ENCODE measurements at regions not wholly inside any gene's neighbourhood (a gene's known extent, or its start where the extent isn't known, plus 50 kb on each side); places are given as distances from the start of the nearest gene placed in this dataset.

GRCh38 chr18:44518666-44519065 lies 162.0 kb upstream of the SETBP1 start:
- intact Hi-C loops (cut with micrococcal nuclease), result no loop called here

- intact Hi-C loops (cut with micrococcal nuclease), result no loop called here
Observed at GRCh38 chr18:44520981-44521667, 159.6 kb upstream of the SETBP1 start.

- intact Hi-C loops (cut with micrococcal nuclease), result no loop called here
Observed at GRCh38 chr18:44521668-44522022, 159.0 kb upstream of the SETBP1 start.

- intact Hi-C loops (cut with micrococcal nuclease), result no loop called here
Observed at GRCh38 chr18:44526705-44527415, 153.8 kb upstream of the SETBP1 start.

- intact Hi-C loops (cut with micrococcal nuclease), result no loop called here
Observed at GRCh38 chr18:44533071-44533470, 147.6 kb upstream of the SETBP1 start.

- intact Hi-C loops (cut with micrococcal nuclease), result no loop called here
Observed at GRCh38 chr18:44536046-44536445, 144.6 kb upstream of the SETBP1 start.

GRCh38 chr18:44536619-44537018 lies 144.1 kb upstream of the SETBP1 start:
- intact Hi-C loops (cut with micrococcal nuclease), result no loop called here

GRCh38 chr18:44537526-44537925 lies 143.2 kb upstream of the SETBP1 start:
- intact Hi-C loops (cut with micrococcal nuclease), result no loop called here

GRCh38 chr18:44539926-44540325 lies 140.8 kb upstream of the SETBP1 start:
- intact Hi-C loops (cut with micrococcal nuclease), result loop anchor here (5.0 kb wide), 1 partner anchor 38 kb away; no protein-coding TSS in a partner anchor

- intact Hi-C loops (cut with micrococcal nuclease), result loop anchor here (5.0 kb wide), 1 partner anchor 39 kb away; no protein-coding TSS in a partner anchor
Observed at GRCh38 chr18:44541159-44541558, 139.5 kb upstream of the SETBP1 start.

- intact Hi-C loops (cut with micrococcal nuclease), result loop anchor here (5.0 kb wide), 1 partner anchor 39 kb away; no protein-coding TSS in a partner anchor
Observed at GRCh38 chr18:44541781-44542180, 138.9 kb upstream of the SETBP1 start.

- intact Hi-C loops (cut with micrococcal nuclease), result loop anchor here (5.0 kb wide), 1 partner anchor 41 kb away; no protein-coding TSS in a partner anchor
Observed at GRCh38 chr18:44543387-44543786, 137.3 kb upstream of the SETBP1 start.

GRCh38 chr18:44545359-44545985 lies 135.2 kb upstream of the SETBP1 start:
- intact Hi-C loops (cut with micrococcal nuclease), result loop anchor here (5.0 kb wide), 1 partner anchor 183 kb away; no protein-coding TSS in a partner anchor

- intact Hi-C loops (cut with micrococcal nuclease), result loop anchor here (5.0 kb wide), 1 partner anchor 185 kb away; no protein-coding TSS in a partner anchor
Observed at GRCh38 chr18:44546954-44547353, 133.7 kb upstream of the SETBP1 start.

GRCh38 chr18:44548291-44549221 lies 132.1 kb upstream of the SETBP1 start:
- intact Hi-C loops (cut with micrococcal nuclease), result loop anchor here (5.0 kb wide), 1 partner anchor 186 kb away; no protein-coding TSS in a partner anchor

- intact Hi-C loops (cut with micrococcal nuclease), result no loop called here
Observed at GRCh38 chr18:44552706-44553105, 128.0 kb upstream of the SETBP1 start.

GRCh38 chr18:44556296-44556695 lies 124.4 kb upstream of the SETBP1 start:
- intact Hi-C loops (cut with micrococcal nuclease), result no loop called here

GRCh38 chr18:44557616-44558151 lies 123.0 kb upstream of the SETBP1 start:
- intact Hi-C loops (cut with micrococcal nuclease), result no loop called here

- intact Hi-C loops (cut with micrococcal nuclease), result no loop called here
Observed at GRCh38 chr18:44558767-44559166, 121.9 kb upstream of the SETBP1 start.

- intact Hi-C loops (cut with micrococcal nuclease), result no loop called here
Observed at GRCh38 chr18:44562986-44563385, 117.7 kb upstream of the SETBP1 start.

GRCh38 chr18:44564922-44565321 lies 115.8 kb upstream of the SETBP1 start:
- intact Hi-C loops (cut with micrococcal nuclease), result no loop called here

Data from T-helper 1 cell treated with Interleukin-12 subunit alpha and Interleukin-12 subunit beta and Interleukin-4 antibody, amounts not matched to agents 30 ng/mL and 1 ng/mL, for 36 hours (primary cell).